B cell (primary cell): ENCODE measurements at regions not wholly inside any gene's neighbourhood (a gene's known extent, or its start where the extent isn't known, plus 50 kb on each side); places are given as distances from the start of the nearest gene placed in this dataset.

Source experiments
- CTCF ChIP-seq: fragments of 200-600 bp; IDR thresholded peaks from one replicate; pipeline ENCODE4 v1.8.0; 2022; ENCODE audit warnings: antibody characterized with exemption, mild to moderate bottlenecking
- EZH2 ChIP-seq: IDR thresholded peaks from 2 replicates; pipeline ENCODE4 v1.6.1; 2012; ENCODE audit warnings: borderline replicate concordance, low read depth, mild to moderate bottlenecking, moderate library complexity, low read length; ENCODE audit not compliant: insufficient read depth, poor library complexity, severe bottlenecking

DNA sequence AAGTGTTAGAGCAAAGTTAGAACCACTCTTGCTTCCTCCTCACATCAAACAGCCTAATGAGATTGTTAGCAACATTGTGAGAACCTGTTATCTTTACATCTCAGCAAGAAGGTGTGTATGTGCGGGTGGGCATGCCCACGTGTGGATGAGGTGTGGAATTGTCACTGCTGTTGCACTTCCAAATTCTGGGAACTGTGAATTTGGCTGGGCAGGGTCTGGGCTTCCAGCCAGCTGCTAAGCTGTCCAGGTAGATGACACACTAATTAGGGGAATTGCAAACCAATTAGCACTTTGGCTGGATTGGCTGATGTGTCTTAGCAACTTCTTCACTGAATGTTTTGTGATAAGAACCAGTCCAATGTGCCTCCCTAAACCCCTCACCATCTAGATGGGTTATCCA lies 848.2 kb downstream of the DHX35 start:
- TF ChIP-seq CTCF (no peak), EZH2 (no peak)
